SJCRH30 (cell line): ENCODE measurements at regions not wholly inside any gene's neighbourhood (a gene's known extent, or its start where the extent isn't known, plus 50 kb on each side); places are given as distances from the start of the nearest gene placed in this dataset.
A peak's percentile ranks its signal among the peaks of the same experiment; 100 is the strongest.
"Not testable (repeated sequence)": the region's sequence is repeated elsewhere in the genome, so short reads cannot be mapped to it uniquely, and the experiment has no call there.

Experiments
- DNase-seq, 2 experiments: peaks; one replicate each; pipeline ENCODE4 v3.0.0-alpha.2; 2015 to 2020
- H3K27ac ChIP-seq: fragments of 250-450 bp; sonication (Bioruptor Pico); 2 replicates; pipeline ENCODE4 v1.5.1; 2020; ENCODE audit warnings: mild to moderate bottlenecking, moderate library complexity
- H3K27me3 ChIP-seq: fragments of 250-450 bp; sonication (Bioruptor Pico); 2 replicates; pipeline ENCODE4 v1.5.1; 2020; ENCODE audit warnings: mild to moderate bottlenecking, moderate library complexity
- H3K36me3 ChIP-seq: fragments of 250-450 bp; sonication (Bioruptor Pico); 2 replicates; pipeline ENCODE4 v1.5.1; 2020; ENCODE audit warnings: mild to moderate bottlenecking, moderate library complexity
- H3K4me1 ChIP-seq: fragments of 250-450 bp; sonication (Bioruptor Pico); 2 replicates; pipeline ENCODE4 v1.5.1; 2020; ENCODE audit warnings: mild to moderate bottlenecking, moderate library complexity
- H3K4me3 ChIP-seq: fragments of 250-450 bp; sonication (Bioruptor Pico); 2 replicates; pipeline ENCODE4 v1.5.1; 2020; ENCODE audit warnings: mild to moderate bottlenecking, moderate library complexity
- H3K9me3 ChIP-seq: fragments of 250-450 bp; sonication (Bioruptor Pico); replicated peaks from 2 replicates; pipeline ENCODE4 v1.5.1; 2020; ENCODE audit warnings: mild to moderate bottlenecking, moderate library complexity

GRCh38 chr5:117624201-117624600 is 1049.6 kb upstream of the SEMA6A start:
- no peak for DNase-seq
- Histone ChIP-seq H3K9me3 (0 out of 2 replicates have a peak, but pooled peaks cover 3% of the 10 kb centered on the region), H3K4me1 (peaks cover 13% of the 10 kb centered on the region), H3K36me3 (no peaks in the 10 kb centered on the region), H3K4me3 (no peak overlapping the region), H3K27ac (no peak overlapping the region; the same call in 1 of the 2 replicates), H3K27me3 (no peaks in the 10 kb centered on the region)

GRCh38 chr5:117623042-117623805 is 1048.6 kb upstream of the SEMA6A start:
- Histone ChIP-seq H3K27me3 (no peaks in the 10 kb centered on the region), H3K4me1 (peaks cover 13% of the 10 kb centered on the region), H3K36me3 (no peaks in the 10 kb centered on the region), H3K27ac (no peak overlapping the region; the same call in 1 of the 2 replicates), H3K4me3 (no peak overlapping the region), H3K9me3 (0 out of 2 replicates have a peak, but pooled peaks cover 3% of the 10 kb centered on the region)
- DNase-seq, result peak; percentile 49 to 62

- no peak overlapping the region for H3K27ac ChIP-seq
- 0 out of 2 replicates have a peak, but pooled peaks cover 1% of the 10 kb centered on the region for H3K9me3 ChIP-seq
- DNase-seq, result no peak
- no peaks in the 10 kb centered on the region for H3K27me3 ChIP-seq
- H3K36me3 ChIP-seq, result no peaks in the 10 kb centered on the region
- peaks cover 13% of the 10 kb centered on the region for H3K4me1 ChIP-seq
- no peak overlapping the region for H3K4me3 ChIP-seq
These were observed 1047.3 kb upstream of the SEMA6A start for GRCh38 chr5:117621921-117622320.

DNA sequence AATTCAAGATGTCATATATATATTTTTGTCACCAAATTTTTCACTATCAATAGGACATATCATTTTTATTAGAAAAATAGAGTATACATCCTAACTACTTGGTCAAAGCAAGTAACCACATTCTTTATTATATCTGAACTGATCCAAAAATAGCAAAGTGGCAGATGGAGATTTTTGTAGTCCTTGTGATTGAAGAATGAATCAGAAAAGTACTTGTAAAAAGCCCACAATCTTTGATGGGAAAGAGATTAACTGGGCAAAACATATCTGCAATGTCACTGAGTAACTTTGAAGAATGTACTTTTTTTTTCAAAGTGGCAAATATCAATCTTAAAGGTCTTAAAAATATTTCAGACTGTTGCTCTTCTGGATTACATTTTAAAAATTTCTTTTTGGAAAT is 1040.6 kb upstream of the SEMA6A start:
- H3K36me3 ChIP-seq, result no peaks in the 10 kb centered on the region
- no peak overlapping the region for H3K4me3 ChIP-seq
- no peaks in the 10 kb centered on the region for H3K4me1 ChIP-seq
- H3K27me3 ChIP-seq, result no peaks in the 10 kb centered on the region
- H3K27ac ChIP-seq, result no peak overlapping the region
- no peaks in the 10 kb centered on the region; the same call in 1 of the 2 replicates for H3K9me3 ChIP-seq
- no peak for DNase-seq

DNA sequence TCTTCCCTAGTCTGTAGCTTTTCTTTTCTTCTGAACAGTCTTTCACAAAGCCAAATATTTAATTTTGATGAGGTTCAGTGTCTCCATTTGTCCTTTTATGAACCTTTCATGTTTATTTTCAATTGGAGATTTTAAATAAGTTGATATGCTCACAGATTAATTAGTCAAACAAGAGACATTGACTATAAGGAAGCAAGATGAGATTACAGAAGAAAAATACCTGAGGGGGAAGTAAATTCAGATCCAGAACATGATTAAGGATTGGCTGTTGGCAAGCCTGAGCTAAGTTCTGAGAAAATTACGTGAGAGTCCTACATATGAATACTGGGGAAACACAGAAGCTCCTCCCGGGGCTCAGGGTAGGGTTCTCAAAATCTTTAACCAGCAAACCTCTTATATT is 1039.8 kb upstream of the SEMA6A start:
- no peak overlapping the region for H3K27ac ChIP-seq
- H3K4me1 ChIP-seq, result no peaks in the 10 kb centered on the region
- no peak overlapping the region for H3K4me3 ChIP-seq
- H3K27me3 ChIP-seq, result no peaks in the 10 kb centered on the region
- no peaks in the 10 kb centered on the region; the same call in 1 of the 2 replicates for H3K9me3 ChIP-seq
- no peaks in the 10 kb centered on the region for H3K36me3 ChIP-seq
- DNase-seq, result no peak

DNA sequence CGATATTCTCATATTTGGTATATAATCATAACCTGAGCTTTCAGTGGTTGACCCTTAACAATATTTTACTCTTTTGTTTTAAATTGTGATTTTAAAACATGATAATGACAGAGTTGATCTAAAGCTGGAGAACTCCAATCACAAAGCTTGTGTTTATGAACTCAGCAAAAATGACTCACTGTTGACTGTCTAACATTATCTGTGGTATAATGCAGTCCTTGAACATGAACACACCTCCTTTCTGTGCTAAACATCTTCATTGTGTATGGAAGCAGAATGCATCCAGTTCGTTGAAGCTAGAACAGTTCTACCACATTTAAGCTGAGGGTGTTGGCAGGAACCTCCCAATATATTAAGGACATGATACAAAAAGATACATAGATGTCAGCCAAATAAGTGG is 1030.2 kb upstream of the SEMA6A start:
- Histone ChIP-seq H3K9me3 (no peaks in the 10 kb centered on the region), H3K27me3 (no peaks in the 10 kb centered on the region), H3K4me1 (no peaks in the 10 kb centered on the region), H3K4me3 (no peak overlapping the region), H3K36me3 (no peaks in the 10 kb centered on the region), H3K27ac (no peak overlapping the region)
- DNase-seq, result no peak

DNA sequence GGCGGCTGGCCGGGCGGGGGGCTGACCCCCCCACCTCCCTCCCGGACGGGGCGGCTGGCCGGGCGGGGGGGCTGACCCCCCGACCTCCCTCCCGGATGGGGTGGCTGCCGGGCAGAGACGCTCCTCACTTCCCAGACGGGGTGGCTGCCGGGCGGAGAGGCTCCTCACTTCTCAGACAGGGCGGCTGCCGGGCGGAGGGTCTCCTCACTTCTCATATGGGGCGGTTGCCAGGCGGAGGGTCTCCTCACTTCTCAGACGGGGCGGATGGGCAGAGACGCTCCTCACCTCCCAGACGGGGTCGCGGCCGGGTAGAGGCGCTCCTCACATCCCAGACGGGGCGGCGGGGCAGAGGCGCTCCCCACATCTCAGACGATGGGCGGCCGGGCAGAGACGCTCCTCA is 1025.2 kb upstream of the SEMA6A start:
- not testable (repeated sequence) for H3K27me3 ChIP-seq, H3K36me3 ChIP-seq, H3K27ac ChIP-seq, H3K4me1 ChIP-seq, DNase-seq, H3K9me3 ChIP-seq, H3K4me3 ChIP-seq

GRCh38 chr5:117594166-117594565 is 1019.5 kb upstream of the SEMA6A start:
- H3K27me3 ChIP-seq, result no peaks in the 10 kb centered on the region
- H3K4me1 ChIP-seq, result no peaks in the 10 kb centered on the region
- DNase-seq, result peak in 1 of 2 experiments; percentile 4
- no peak overlapping the region for H3K4me3 ChIP-seq
- no peaks in the 10 kb centered on the region for H3K36me3 ChIP-seq
- no peak overlapping the region for H3K27ac ChIP-seq
- H3K9me3 ChIP-seq, result no peaks in the 10 kb centered on the region

GRCh38 chr5:117590944-117591343 is 1016.3 kb upstream of the SEMA6A start:
- peak in 1 of 2 experiments; percentile 36 for DNase-seq
- H3K27ac ChIP-seq, result no peak overlapping the region
- no peaks in the 10 kb centered on the region for H3K9me3 ChIP-seq
- no peaks in the 10 kb centered on the region for H3K36me3 ChIP-seq
- H3K4me1 ChIP-seq, result no peaks in the 10 kb centered on the region
- no peaks in the 10 kb centered on the region for H3K27me3 ChIP-seq
- no peak overlapping the region for H3K4me3 ChIP-seq

- no peaks in the 10 kb centered on the region for H3K9me3 ChIP-seq
- no peak overlapping the region for H3K4me3 ChIP-seq
- DNase-seq, result no peak
- H3K27ac ChIP-seq, result no peak overlapping the region
- no peaks in the 10 kb centered on the region for H3K27me3 ChIP-seq
- no peaks in the 10 kb centered on the region for H3K4me1 ChIP-seq
- H3K36me3 ChIP-seq, result no peaks in the 10 kb centered on the region
These were observed 1014.0 kb upstream of the SEMA6A start for GRCh38 chr5:117588611-117589010.

DNA sequence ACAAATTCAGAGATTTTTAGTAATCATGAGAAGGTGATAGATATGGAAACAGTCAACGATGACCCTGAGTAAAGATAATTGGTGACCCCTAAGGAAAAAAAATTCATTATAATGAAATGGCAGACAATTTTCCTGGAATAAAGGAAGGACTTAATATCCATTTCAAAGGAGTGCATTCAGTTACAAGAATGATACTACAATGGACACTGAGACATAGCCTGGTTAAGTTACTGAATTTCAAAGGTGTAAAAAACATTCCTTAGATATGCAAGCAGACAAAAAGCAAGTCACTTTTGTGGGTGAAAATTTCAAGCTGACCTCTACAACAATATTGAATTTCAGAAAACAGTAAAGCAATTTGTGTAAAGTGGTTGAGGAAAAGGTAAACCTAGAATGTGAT is 1012.5 kb upstream of the SEMA6A start:
- Histone ChIP-seq H3K36me3 (no peaks in the 10 kb centered on the region), H3K27ac (no peak overlapping the region), H3K4me1 (no peaks in the 10 kb centered on the region), H3K4me3 (no peak overlapping the region), H3K9me3 (no peaks in the 10 kb centered on the region), H3K27me3 (no peaks in the 10 kb centered on the region)
- no peak for DNase-seq

- no peak for DNase-seq
- Histone ChIP-seq H3K4me3 (no peak overlapping the region), H3K9me3 (no peaks in the 10 kb centered on the region), H3K27ac (no peak overlapping the region), H3K36me3 (no peaks in the 10 kb centered on the region), H3K27me3 (no peaks in the 10 kb centered on the region), H3K4me1 (no peaks in the 10 kb centered on the region)
These were observed 994.0 kb upstream of the SEMA6A start for GRCh38 chr5:117568622-117569021.

GRCh38 chr5:117568126-117568525 is 993.5 kb upstream of the SEMA6A start:
- Histone ChIP-seq H3K27ac (no peak overlapping the region), H3K36me3 (no peaks in the 10 kb centered on the region), H3K27me3 (no peaks in the 10 kb centered on the region), H3K4me1 (no peaks in the 10 kb centered on the region), H3K4me3 (no peak overlapping the region), H3K9me3 (no peaks in the 10 kb centered on the region)
- no peak for DNase-seq

- DNase-seq, result no peak
- Histone ChIP-seq H3K9me3 (no peaks in the 10 kb centered on the region; the same call in 1 of the 2 replicates), H3K36me3 (no peaks in the 10 kb centered on the region), H3K27me3 (no peaks in the 10 kb centered on the region), H3K4me3 (no peak overlapping the region), H3K4me1 (no peaks in the 10 kb centered on the region), H3K27ac (no peak overlapping the region)
These were observed 988.0 kb upstream of the SEMA6A start for GRCh38 chr5:117562647-117563046.

DNA sequence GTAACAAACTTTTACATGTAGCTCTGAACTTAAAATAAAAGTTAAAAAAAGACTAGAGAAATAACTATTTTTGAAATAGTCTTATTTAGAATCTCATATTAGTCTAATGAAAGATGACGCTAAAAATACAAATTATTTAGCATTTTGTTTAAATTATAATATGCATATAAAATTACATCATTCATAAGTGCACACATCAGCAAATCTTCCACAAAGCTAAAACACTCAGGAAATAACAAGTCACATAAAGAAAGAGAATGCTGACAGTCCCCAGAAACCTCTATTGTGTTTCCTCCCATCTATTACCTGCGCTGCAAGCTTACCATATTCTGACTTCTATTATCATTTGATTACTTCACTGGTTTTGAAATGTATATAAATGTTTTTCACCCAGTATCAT is 986.9 kb upstream of the SEMA6A start:
- no peaks in the 10 kb centered on the region for H3K27me3 ChIP-seq

More for the DNA sequence above, 986.9 kb upstream of the SEMA6A start:
- H3K4me1 ChIP-seq, result no peaks in the 10 kb centered on the region
- no peak for DNase-seq
- no peak overlapping the region for H3K4me3 ChIP-seq
- no peak overlapping the region for H3K27ac ChIP-seq
- no peaks in the 10 kb centered on the region; the same call in 1 of the 2 replicates for H3K9me3 ChIP-seq
- H3K36me3 ChIP-seq, result no peaks in the 10 kb centered on the region
